Liver (tissue), 3 donors: ENCODE measurements at regions not wholly inside any gene's neighbourhood (a gene's known extent, or its start where the extent isn't known, plus 50 kb on each side); places are given as distances from the start of the nearest gene placed in this dataset.

Source experiments
- EGR1 ChIP-seq, 2 donors: IDR thresholded peaks; 2 replicates each; pipeline ENCODE4 v1.6.1; 2016 to 2018; ENCODE audit warnings: antibody characterized with exemption in 2 of 2, low read depth in 2 of 2
- GABPA ChIP-seq, 2 donors: IDR thresholded peaks in 1 of 2; conservative IDR thresholded peaks in 1 of 2; 2 replicates each; pipeline ENCODE4 v1.6.1; 2016; ENCODE audit warnings: antibody characterized with exemption in 2 of 2, mild to moderate bottlenecking in 1 of 2, moderate library complexity in 1 of 2
- HNF4A ChIP-seq, 2 donors: conservative IDR thresholded peaks; 2 replicates each; pipeline ENCODE4 v1.6.1; 2016; ENCODE audit warnings: antibody characterized with exemption in 2 of 2, mild to moderate bottlenecking in 2 of 2
- JUND ChIP-seq, 2 donors: IDR thresholded peaks; 2 replicates each; pipeline ENCODE4 v1.6.1; 2016; ENCODE audit warnings: antibody characterized with exemption in 2 of 2
- NR2F2 ChIP-seq: IDR thresholded peaks from 2 replicates; pipeline ENCODE4 v1.6.1; 2016; ENCODE audit warnings: antibody characterized with exemption
- RAD21 ChIP-seq, 2 donors: IDR thresholded peaks; 2 replicates each; pipeline ENCODE4 v1.6.1; 2016; ENCODE audit warnings: antibody characterized with exemption in 2 of 2, mild to moderate bottlenecking in 2 of 2
- RXRA ChIP-seq, 2 donors: IDR thresholded peaks; 2 replicates each; pipeline ENCODE4 v1.6.1; 2017 to 2018; ENCODE audit warnings: antibody characterized with exemption in 2 of 2, mild to moderate bottlenecking in 1 of 2
- SP1 ChIP-seq: IDR thresholded peaks from 2 replicates; pipeline ENCODE4 v1.6.1; 2018; ENCODE audit warnings: antibody characterized with exemption, mild to moderate bottlenecking
- TAF1 ChIP-seq: conservative IDR thresholded peaks from 2 replicates; pipeline ENCODE4 v1.6.1; 2016; ENCODE audit warnings: antibody characterized with exemption, mild to moderate bottlenecking
- YY1 ChIP-seq: IDR thresholded peaks from 2 replicates; pipeline ENCODE4 v1.6.1; 2016; ENCODE audit warnings: antibody characterized with exemption, mild to moderate bottlenecking
- TF ChIP-seq, protein P1 (sequence below): fragments of 150-350 bp; IDR thresholded peaks from 2 replicates; pipeline ENCODE4 v1.5.1; 2017; ENCODE audit warnings: improper control_type of control experiment, low read depth, low read length; ENCODE audit not compliant: missing input control
- TF ChIP-seq, protein P2 (sequence below): IDR thresholded peaks from 2 replicates; pipeline ENCODE4 v1.6.1; 2016; ENCODE audit warnings: antibody characterized with exemption
- TF ChIP-seq, protein P3 (sequence below): IDR thresholded peaks from 2 replicates; pipeline ENCODE4 v1.6.1; 2016; ENCODE audit warnings: antibody characterized with exemption
- TF ChIP-seq, protein P4 (sequence below): IDR thresholded peaks from 2 replicates; pipeline ENCODE4 v1.6.1; 2016; ENCODE audit warnings: antibody characterized with exemption, mild to moderate bottlenecking
- donor health status: healthy.
- donor health status: healthy.

DNA sequence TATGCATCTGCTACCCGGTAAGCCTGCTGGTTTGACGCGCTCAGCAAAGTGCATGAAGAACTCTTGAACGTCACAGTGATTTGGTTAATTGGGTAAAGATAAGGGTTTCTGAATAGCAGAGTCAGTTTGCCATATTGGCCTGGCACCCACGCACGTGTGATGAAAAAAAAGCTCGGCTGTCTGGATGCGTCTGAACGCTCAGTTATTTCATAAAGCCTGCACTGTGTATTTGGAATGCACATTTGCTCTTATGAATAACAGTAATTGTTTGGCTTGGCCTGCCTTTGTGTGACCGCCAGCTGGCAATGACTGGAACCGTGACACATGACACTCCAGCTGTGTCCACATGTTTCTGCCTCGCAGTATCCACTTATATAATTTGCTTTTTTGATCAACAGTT is 129.2 kb upstream of the MEIS1 start:
- no peak for TF ChIP-seq JUND (IDR thresholded peaks at IDR 0.05)
- no peak for TF ChIP-seq RAD21 (IDR thresholded peaks at IDR 0.05)
- TF ChIP-seq, protein P1, sequence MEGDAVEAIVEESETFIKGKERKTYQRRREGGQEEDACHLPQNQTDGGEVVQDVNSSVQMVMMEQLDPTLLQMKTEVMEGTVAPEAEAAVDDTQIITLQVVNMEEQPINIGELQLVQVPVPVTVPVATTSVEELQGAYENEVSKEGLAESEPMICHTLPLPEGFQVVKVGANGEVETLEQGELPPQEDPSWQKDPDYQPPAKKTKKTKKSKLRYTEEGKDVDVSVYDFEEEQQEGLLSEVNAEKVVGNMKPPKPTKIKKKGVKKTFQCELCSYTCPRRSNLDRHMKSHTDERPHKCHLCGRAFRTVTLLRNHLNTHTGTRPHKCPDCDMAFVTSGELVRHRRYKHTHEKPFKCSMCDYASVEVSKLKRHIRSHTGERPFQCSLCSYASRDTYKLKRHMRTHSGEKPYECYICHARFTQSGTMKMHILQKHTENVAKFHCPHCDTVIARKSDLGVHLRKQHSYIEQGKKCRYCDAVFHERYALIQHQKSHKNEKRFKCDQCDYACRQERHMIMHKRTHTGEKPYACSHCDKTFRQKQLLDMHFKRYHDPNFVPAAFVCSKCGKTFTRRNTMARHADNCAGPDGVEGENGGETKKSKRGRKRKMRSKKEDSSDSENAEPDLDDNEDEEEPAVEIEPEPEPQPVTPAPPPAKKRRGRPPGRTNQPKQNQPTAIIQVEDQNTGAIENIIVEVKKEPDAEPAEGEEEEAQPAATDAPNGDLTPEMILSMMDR, result no peak
- no peak for TF ChIP-seq RXRA (IDR thresholded peaks at IDR 0.05)
- TF ChIP-seq, protein P2, sequence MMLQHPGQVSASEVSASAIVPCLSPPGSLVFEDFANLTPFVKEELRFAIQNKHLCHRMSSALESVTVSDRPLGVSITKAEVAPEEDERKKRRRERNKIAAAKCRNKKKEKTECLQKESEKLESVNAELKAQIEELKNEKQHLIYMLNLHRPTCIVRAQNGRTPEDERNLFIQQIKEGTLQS, result no peak
- TF ChIP-seq TAF1, result no peak
- TF ChIP-seq, protein P3, sequence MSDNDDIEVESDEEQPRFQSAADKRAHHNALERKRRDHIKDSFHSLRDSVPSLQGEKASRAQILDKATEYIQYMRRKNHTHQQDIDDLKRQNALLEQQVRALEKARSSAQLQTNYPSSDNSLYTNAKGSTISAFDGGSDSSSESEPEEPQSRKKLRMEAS, result no peak
- no peak for TF ChIP-seq YY1
- no peak for TF ChIP-seq SP1
- TF ChIP-seq, protein P4, sequence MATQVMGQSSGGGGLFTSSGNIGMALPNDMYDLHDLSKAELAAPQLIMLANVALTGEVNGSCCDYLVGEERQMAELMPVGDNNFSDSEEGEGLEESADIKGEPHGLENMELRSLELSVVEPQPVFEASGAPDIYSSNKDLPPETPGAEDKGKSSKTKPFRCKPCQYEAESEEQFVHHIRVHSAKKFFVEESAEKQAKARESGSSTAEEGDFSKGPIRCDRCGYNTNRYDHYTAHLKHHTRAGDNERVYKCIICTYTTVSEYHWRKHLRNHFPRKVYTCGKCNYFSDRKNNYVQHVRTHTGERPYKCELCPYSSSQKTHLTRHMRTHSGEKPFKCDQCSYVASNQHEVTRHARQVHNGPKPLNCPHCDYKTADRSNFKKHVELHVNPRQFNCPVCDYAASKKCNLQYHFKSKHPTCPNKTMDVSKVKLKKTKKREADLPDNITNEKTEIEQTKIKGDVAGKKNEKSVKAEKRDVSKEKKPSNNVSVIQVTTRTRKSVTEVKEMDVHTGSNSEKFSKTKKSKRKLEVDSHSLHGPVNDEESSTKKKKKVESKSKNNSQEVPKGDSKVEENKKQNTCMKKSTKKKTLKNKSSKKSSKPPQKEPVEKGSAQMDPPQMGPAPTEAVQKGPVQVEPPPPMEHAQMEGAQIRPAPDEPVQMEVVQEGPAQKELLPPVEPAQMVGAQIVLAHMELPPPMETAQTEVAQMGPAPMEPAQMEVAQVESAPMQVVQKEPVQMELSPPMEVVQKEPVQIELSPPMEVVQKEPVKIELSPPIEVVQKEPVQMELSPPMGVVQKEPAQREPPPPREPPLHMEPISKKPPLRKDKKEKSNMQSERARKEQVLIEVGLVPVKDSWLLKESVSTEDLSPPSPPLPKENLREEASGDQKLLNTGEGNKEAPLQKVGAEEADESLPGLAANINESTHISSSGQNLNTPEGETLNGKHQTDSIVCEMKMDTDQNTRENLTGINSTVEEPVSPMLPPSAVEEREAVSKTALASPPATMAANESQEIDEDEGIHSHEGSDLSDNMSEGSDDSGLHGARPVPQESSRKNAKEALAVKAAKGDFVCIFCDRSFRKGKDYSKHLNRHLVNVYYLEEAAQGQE, result no peak
- TF ChIP-seq HNF4A (conservative IDR thresholded peaks at IDR 0.05), result no peak
- no peak for TF ChIP-seq NR2F2
- no peak for TF ChIP-seq GABPA (IDR thresholded peaks at IDR 0.05 in 1 of 2, conservative IDR thresholded peaks at IDR 0.05 in 1 of 2)
- TF ChIP-seq EGR1 (IDR thresholded peaks at IDR 0.05; ENCODE audit: low read depth in 2 of 2), result no peak
